Esophagus muscularis mucosa (tissue), 4 donors: ENCODE measurements at regions not wholly inside any gene's neighbourhood (a gene's known extent, or its start where the extent isn't known, plus 50 kb on each side); places are given as distances from the start of the nearest gene placed in this dataset.

ENCODE experiments used
- DNase-seq: peaks from one replicate; pipeline ENCODE4 v3.0.0-alpha.2; 2017; ENCODE audit errors: extremely low spot score
- H3K27ac ChIP-seq, 4 donors: fragments of 200-600 bp; sonication (generic); replicated peaks in 1 of 4; 1 replicate in 3 of 4; 2 replicates in 1 of 4; pipeline ENCODE4 v1.5.1; 2016 to 2019; ENCODE audit warnings: mild to moderate bottlenecking in 1 of 4
- H3K27me3 ChIP-seq, 4 donors: fragments of 200-600 bp; sonication (generic); one replicate each; pipeline versions ENCODE4 v1.5.1 to v1.6.0; 2016 to 2019
- H3K36me3 ChIP-seq, 4 donors: fragments of 200-600 bp; sonication (generic); one replicate each; pipeline ENCODE4 v1.5.1; 2016 to 2019
- H3K4me1 ChIP-seq, 4 donors: fragments of 200-600 bp; sonication (generic); one replicate each; pipeline ENCODE4 v1.5.1; 2016 to 2019
- H3K4me3 ChIP-seq, 4 donors: fragments of 200-600 bp; sonication (generic); 1 replicate in 2 of 4; 2 replicates in 2 of 4; pipeline ENCODE4 v1.5.1; 2016 to 2019; ENCODE audit warnings: mild to moderate bottlenecking in 4 of 4, moderate library complexity in 1 of 4
- H3K9me3 ChIP-seq, 4 donors: fragments of 200-600 bp; sonication (generic); 1 replicate in 3 of 4; 2 replicates in 1 of 4; pipeline ENCODE4 v1.5.1; 2016 to 2019
- CTCF ChIP-seq, 3 experiments: fragments of 200-600 bp in 2 of 3; fragments of 450-650 bp in 1 of 3; sonication (generic) in 2 of 3; IDR thresholded peaks; one replicate each; pipeline ENCODE4 v1.5.1; 2017 to 2019; ENCODE audit warnings: antibody characterized with exemption in 3 of 3, mild to moderate bottlenecking in 2 of 3, moderate library complexity in 1 of 3
- EP300 ChIP-seq: sonication (generic); formaldehyde crosslinking; IDR thresholded peaks from one replicate; pipeline ENCODE4 v1.6.1; 2017; ENCODE audit warnings: antibody characterized with exemption
- POLR2A ChIP-seq: fragments of 450-650 bp; IDR thresholded peaks from one replicate; pipeline ENCODE4 v1.6.1; 2017; ENCODE audit warnings: antibody characterized with exemption, moderate library complexity, mild to moderate bottlenecking, low read depth
- POLR2AphosphoS5 ChIP-seq, 2 donors: sonication (generic); formaldehyde crosslinking; IDR thresholded peaks; one replicate each; pipeline ENCODE4 v1.6.1; 2017; ENCODE audit warnings: antibody characterized with exemption in 2 of 2
- WGBS: methylation state at CpG from one replicate; pipeline ENCODE4 v1.1.5; 2018; 5-methylcytosine and 5-hydroxymethylcytosine counted together
- intact Hi-C: fragments of 100-400 bp; cut with DNase I; formaldehyde crosslinking; loops from one replicate; pipeline ENCODE4 v1.15.1; 2023

GRCh38 chr4:135804785-135805184 is 1603.2 kb upstream of the PABPC4L start:
- no peaks in the 10 kb centered on the region for H3K36me3 ChIP-seq
- 85% methylated on average over 3 of the region's 3 CpGs for WGBS
- intact Hi-C loops, result no loop called here
- H3K4me3 ChIP-seq, result no peak overlapping the region
- TF ChIP-seq POLR2AphosphoS5 (IDR thresholded peaks at IDR 0.05) (no peak), CTCF (IDR thresholded peaks at IDR 0.05) (no peak), POLR2A (no peak), EP300 (no peak)
- no peak for DNase-seq
- no peaks in the 10 kb centered on the region for H3K27me3 ChIP-seq
- H3K9me3 ChIP-seq, result no peaks in the 10 kb centered on the region
- H3K27ac ChIP-seq, result no peak overlapping the region
- no peaks in the 10 kb centered on the region for H3K4me1 ChIP-seq

- H3K36me3 ChIP-seq, result no peaks in the 10 kb centered on the region
- no peaks in the 10 kb centered on the region for H3K9me3 ChIP-seq
- no peaks in the 10 kb centered on the region for H3K27me3 ChIP-seq
- no peaks in the 10 kb centered on the region for H3K4me1 ChIP-seq
- intact Hi-C loops, result no loop called here
- TF ChIP-seq POLR2A (no peak), POLR2AphosphoS5 (IDR thresholded peaks at IDR 0.05) (no peak), CTCF (IDR thresholded peaks at IDR 0.05) (no peak), EP300 (no peak)
- 40% methylated on average over 1 of the region's 1 CpG for WGBS
- DNase-seq, result no peak
- no peak overlapping the region for H3K4me3 ChIP-seq
- no peak overlapping the region for H3K27ac ChIP-seq
These were observed 1575.8 kb upstream of the PABPC4L start for GRCh38 chr4:135777361-135777760.

- TF ChIP-seq POLR2A (no peak), CTCF (IDR thresholded peaks at IDR 0.05) (no peak)
- intact Hi-C loops, result no loop called here
- DNase-seq, result no peak
- Histone ChIP-seq H3K27ac (no peak overlapping the region), H3K9me3 (no peaks in the 10 kb centered on the region), H3K36me3 (no peaks in the 10 kb centered on the region), H3K4me3 (no peak overlapping the region), H3K4me1 (no peaks in the 10 kb centered on the region), H3K27me3 (no peaks in the 10 kb centered on the region)
- WGBS, result 89% methylated on average over 1 of the region's 1 CpG
These were observed 1574.3 kb upstream of the PABPC4L start for GRCh38 chr4:135775909-135776308.

GRCh38 chr4:135770505-135770904 is 1568.9 kb upstream of the PABPC4L start:
- TF ChIP-seq POLR2AphosphoS5 (IDR thresholded peaks at IDR 0.05) (no peak), EP300 (no peak), POLR2A (no peak), CTCF (IDR thresholded peaks at IDR 0.05) (no peak)
- no peaks in the 10 kb centered on the region for H3K27me3 ChIP-seq
- no peaks in the 10 kb centered on the region for H3K9me3 ChIP-seq
- intact Hi-C loops, result no loop called here
- no peaks in the 10 kb centered on the region for H3K36me3 ChIP-seq
- H3K4me1 ChIP-seq, result no peaks in the 10 kb centered on the region
- no peak overlapping the region for H3K4me3 ChIP-seq
- H3K27ac ChIP-seq, result no peak overlapping the region
- DNase-seq, result no peak

GRCh38 chr4:135744928-135745327 is 1543.3 kb upstream of the PABPC4L start:
- no peak for TF ChIP-seq EP300
- no peak for TF ChIP-seq CTCF (IDR thresholded peaks at IDR 0.05)
- TF ChIP-seq POLR2A, result no peak
- TF ChIP-seq POLR2AphosphoS5 (IDR thresholded peaks at IDR 0.05), result no peak

More at GRCh38 chr4:135744928-135745327, 1543.3 kb upstream of the PABPC4L start:
- Histone ChIP-seq H3K27ac (no peak overlapping the region), H3K9me3 (no peaks in the 10 kb centered on the region), H3K4me1 (no peaks in the 10 kb centered on the region), H3K27me3 (no peaks in the 10 kb centered on the region), H3K36me3 (no peaks in the 10 kb centered on the region), H3K4me3 (no peak overlapping the region)
- intact Hi-C loops, result no loop called here
- 85% methylated on average over 1 of the region's 1 CpG for WGBS
- DNase-seq, result no peak
